PC-3 (cell line): ENCODE measurements at regions not wholly inside any gene's neighbourhood (a gene's known extent, or its start where the extent isn't known, plus 50 kb on each side); places are given as distances from the start of the nearest gene placed in this dataset.

ENCODE experiments used
- CTCF ChIP-seq: fragments of 300-600 bp; sonication (generic); conservative IDR thresholded peaks from 2 replicates; pipeline ENCODE4 v1.5.1; 2017; ENCODE audit warnings: antibody characterized with exemption, low read depth, mild to moderate bottlenecking, low read length
- EZH2 ChIP-seq: fragments of 300-600 bp; sonication (generic); IDR thresholded peaks from one replicate; pipeline ENCODE4 v1.6.1; 2017; ENCODE audit warnings: antibody characterized with exemption, mild to moderate bottlenecking, low read length; ENCODE audit not compliant: unreplicated experiment

- TF ChIP-seq CTCF, result no peak
- TF ChIP-seq EZH2, result no peak
Measured at GRCh38 chr9:22997923-22998322, 551.3 kb downstream of the DMRTA1 start.
